Effector memory CD4-positive, alpha-beta T cell (primary cell): ENCODE measurements at regions not wholly inside any gene's neighbourhood (a gene's known extent, or its start where the extent isn't known, plus 50 kb on each side); places are given as distances from the start of the nearest gene placed in this dataset.

Experiments used
- DNase-seq, 3 donors: peaks; one replicate each; pipeline ENCODE4 v3.0.0-alpha.2; 2020
- H3K27ac ChIP-seq: 2 replicates; pipeline ENCODE4 v1.7.0; 2013; ENCODE audit warnings: mild to moderate bottlenecking, low read length, moderate library complexity; ENCODE audit not compliant: insufficient read depth, poor library complexity, severe bottlenecking
- H3K27me3 ChIP-seq: replicated peaks from 2 replicates; pipeline ENCODE4 v1.7.0; 2013; ENCODE audit warnings: mild to moderate bottlenecking, low read length; ENCODE audit not compliant: insufficient read depth, control insufficient read depth, poor library complexity, severe bottlenecking
- H3K36me3 ChIP-seq: 2 replicates; pipeline ENCODE4 v1.7.0; 2013; ENCODE audit warnings: mild to moderate bottlenecking, low read length, moderate library complexity; ENCODE audit not compliant: control insufficient read depth, insufficient read depth
- H3K4me1 ChIP-seq: 2 replicates; pipeline ENCODE4 v1.7.0; 2013; ENCODE audit warnings: low read length, mild to moderate bottlenecking; ENCODE audit not compliant: control insufficient read depth, insufficient read depth, poor library complexity, severe bottlenecking
- H3K4me3 ChIP-seq: 2 replicates; pipeline ENCODE4 v1.7.0; 2013; ENCODE audit warnings: low read length, low read depth, mild to moderate bottlenecking; ENCODE audit not compliant: insufficient read depth, poor library complexity, severe bottlenecking
- H3K9me3 ChIP-seq: 2 replicates; pipeline ENCODE4 v1.7.0; 2013; ENCODE audit warnings: mild to moderate bottlenecking, low read length, moderate library complexity; ENCODE audit not compliant: control insufficient read depth

DNA sequence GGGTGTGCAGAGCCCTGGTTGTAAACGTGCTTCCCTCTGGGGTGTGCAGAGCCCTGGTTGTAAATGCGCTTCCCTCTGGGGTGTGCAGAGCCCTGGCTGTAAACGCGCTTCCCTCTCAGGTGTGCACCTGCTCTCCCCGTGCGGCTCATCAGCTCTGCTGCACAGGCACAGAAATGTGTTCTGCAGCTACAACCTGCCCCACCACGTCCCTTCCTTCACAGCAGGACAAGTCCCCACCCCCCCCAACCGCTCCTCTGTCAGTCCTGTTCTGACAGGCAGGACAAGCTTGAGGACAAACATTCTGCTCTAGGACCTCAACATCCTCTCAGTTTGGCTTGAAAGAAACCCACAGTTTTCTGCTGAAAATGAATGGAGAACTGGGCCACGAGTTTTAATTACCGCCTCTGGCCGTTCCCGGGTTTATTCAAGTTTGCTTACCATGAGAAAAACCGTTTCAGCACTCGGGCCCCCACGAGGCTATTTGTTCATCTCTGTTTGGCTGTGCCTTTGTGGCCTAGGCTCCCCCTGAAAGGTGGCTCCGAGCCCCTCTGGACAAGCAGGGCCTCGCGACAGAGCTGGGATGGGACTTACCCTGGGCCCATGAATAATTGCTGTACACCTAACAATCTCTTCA, 81.0 kb upstream of the ASB18 start:
- Histone ChIP-seq H3K27ac (no peak overlapping the region), H3K27me3 (no peaks in the 10 kb centered on the region), H3K4me1 (no peaks in the 10 kb centered on the region), H3K4me3 (no peak overlapping the region), H3K36me3 (no peaks in the 10 kb centered on the region), H3K9me3 (no peaks in the 10 kb centered on the region)
- no peak for DNase-seq

DNA sequence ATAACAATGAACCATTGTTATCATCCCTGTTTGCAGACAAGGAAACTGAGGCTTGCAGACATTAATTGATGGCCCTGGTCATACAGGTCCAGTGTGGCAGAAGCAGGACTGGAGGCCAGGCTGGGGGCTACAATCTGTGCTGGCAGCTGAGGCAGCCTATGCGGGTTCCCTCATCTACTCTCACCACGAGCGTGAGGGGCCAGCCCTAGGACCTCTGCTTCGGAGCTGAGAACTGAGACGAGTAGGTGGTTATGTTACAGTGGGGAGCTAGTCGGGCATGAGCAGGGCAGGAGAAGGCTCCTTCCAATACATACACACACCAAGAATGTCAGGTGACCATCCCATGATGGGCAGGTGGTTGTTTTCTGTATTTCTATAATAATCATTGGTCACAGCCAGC, 82.2 kb upstream of the ASB18 start:
- H3K27me3 ChIP-seq = no peaks in the 10 kb centered on the region
- H3K4me3 ChIP-seq = no peak overlapping the region
- H3K4me1 ChIP-seq = no peaks in the 10 kb centered on the region
- no peak for DNase-seq
- no peaks in the 10 kb centered on the region for H3K9me3 ChIP-seq
- no peak overlapping the region for H3K27ac ChIP-seq
- H3K36me3 ChIP-seq = no peaks in the 10 kb centered on the region

DNA sequence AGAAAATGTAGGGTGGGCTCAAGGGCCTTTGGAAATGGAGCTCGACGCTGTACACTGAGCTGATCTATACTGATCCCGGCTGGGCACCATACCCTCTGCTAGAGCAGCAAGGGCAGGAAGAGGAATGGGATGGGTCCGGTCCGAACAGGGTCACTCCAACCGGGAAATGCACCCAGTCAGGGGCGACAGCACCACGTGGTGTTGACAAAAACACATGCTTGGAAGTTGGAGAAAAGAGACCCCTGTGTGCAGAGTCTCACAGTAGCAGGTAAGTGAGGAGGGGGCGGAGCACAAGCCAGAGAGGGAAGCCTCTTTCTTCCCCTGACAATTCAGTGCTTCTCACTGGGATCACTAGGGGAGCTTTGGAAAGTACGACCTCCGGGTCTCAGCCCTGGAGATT, 84.1 kb upstream of the ASB18 start:
- H3K4me3 ChIP-seq = no peak overlapping the region
- H3K27me3 ChIP-seq = peaks cover 4% of the 10 kb centered on the region
- no peak overlapping the region for H3K27ac ChIP-seq
- H3K9me3 ChIP-seq = no peaks in the 10 kb centered on the region
- no peaks in the 10 kb centered on the region for H3K36me3 ChIP-seq
- H3K4me1 ChIP-seq = no peaks in the 10 kb centered on the region
- DNase-seq = no peak

DNA sequence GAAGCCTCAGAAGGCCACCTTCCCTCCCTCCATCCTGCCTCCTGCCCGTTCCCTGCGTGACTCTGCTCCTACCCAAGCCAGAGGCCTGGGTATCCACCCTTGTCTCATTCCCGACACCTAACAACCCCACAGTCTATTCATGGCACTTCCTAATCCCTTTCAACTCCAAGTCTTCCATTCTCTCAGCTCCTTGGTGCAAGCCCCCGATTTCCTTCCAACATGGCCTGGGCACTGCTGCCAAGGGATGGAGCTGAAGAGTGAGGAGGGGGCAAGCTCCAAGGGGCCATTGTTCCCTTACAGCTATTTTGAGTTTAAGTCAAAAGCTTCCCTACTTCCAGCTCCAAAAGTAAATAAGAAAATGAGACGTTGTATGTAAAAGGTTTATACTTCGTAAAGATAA, 84.8 kb upstream of the ASB18 start:
- DNase-seq = no peak
- Histone ChIP-seq H3K27ac (no peak overlapping the region), H3K4me1 (no peaks in the 10 kb centered on the region), H3K36me3 (no peaks in the 10 kb centered on the region), H3K9me3 (no peaks in the 10 kb centered on the region), H3K4me3 (no peak overlapping the region), H3K27me3 (peaks cover 4% of the 10 kb centered on the region)

DNA sequence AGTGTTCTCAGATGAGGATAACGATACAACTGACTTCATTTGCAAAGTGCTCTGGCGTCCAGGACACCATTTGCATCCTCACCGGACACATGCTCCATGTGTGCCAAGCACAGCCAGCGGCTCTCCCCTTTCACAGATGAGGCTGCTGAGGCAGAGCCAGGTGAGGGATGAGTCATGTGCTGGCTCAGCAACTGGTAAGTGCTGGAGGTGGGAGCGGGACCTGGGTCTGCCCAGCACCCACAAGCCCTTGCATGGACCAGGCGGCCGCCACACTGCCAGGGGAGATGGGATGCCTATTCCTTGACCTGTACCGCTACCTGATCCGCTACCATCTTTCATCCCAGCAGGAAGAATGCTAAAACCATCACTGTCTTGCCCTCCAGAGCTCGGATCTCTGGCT, 86.2 kb upstream of the ASB18 start:
- Histone ChIP-seq H3K27me3 (peaks cover 4% of the 10 kb centered on the region), H3K36me3 (no peaks in the 10 kb centered on the region), H3K4me3 (no peak overlapping the region), H3K4me1 (no peaks in the 10 kb centered on the region), H3K9me3 (no peaks in the 10 kb centered on the region), H3K27ac (no peak overlapping the region)
- DNase-seq = no peak

DNA sequence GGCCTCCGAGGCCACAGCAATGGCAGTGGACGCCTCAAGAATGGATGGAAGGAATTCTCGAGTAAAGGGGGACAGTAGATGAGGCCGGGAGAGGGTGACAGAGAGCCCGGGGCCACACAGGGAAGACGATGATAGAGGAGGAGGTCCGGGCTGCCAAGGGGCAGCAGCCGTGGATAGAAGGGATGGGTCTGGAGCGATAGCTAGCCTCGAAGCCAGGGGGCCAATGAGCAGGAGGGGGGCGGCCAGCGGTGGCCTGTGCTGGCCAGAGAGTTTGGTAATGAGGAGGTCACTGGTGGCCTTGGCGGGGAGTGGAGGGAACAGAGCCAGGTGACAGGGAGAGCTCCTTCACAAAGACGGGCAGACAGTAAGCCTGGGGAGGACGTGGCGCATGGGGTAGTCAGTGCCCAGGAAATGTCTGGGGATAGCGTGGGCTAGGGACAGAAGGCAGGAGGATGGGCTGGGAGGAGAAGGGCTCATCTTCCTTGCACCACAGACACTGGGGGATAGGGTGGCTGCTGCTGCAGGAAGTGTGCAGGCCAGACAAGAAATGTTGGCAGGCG, 87.8 kb upstream of the ASB18 start:
- Histone ChIP-seq H3K4me1 (no peaks in the 10 kb centered on the region), H3K9me3 (no peaks in the 10 kb centered on the region), H3K4me3 (no peak overlapping the region), H3K36me3 (no peaks in the 10 kb centered on the region), H3K27me3 (peaks cover 4% of the 10 kb centered on the region), H3K27ac (no peak overlapping the region)
- no peak for DNase-seq

DNA sequence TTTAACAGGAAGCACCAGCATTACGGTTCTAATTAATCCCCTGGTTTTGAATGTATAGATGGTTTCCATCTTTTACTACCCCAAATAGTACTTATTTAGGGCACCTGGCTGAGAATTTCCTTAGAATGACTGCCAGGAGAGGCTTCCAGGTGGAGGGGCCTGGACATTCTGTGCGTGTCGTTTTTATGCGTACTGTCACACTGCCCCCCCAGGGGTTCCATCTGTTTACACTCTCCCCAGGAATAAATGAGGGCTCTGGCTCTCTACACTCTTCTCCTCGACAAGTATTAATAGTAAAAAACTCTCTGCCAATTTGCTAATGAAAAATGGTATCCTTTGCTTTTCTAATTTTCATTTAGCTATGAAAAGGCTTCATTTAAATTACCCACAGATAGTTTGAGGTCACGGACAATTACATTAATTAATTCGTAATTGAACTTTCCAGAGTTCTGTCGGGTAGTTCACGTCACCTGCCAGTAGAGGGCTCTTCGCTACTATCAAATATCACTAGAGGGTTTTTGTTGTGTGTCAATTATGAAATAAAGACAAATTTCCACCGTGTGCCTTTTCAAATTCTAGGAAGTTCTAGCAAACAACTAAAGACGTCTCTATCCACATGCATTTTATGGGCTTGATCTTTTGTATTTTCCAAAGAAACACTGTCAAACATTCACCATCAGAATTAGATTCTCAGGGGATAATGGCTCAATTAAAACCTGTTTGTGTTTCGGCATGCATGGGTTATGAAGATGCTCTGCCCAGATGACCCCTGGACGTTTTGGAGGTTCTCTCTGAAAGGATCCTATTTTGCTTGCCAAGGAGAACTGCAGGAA, 88.8 kb upstream of the ASB18 start:
- H3K4me1 ChIP-seq = no peaks in the 10 kb centered on the region
- H3K9me3 ChIP-seq = no peaks in the 10 kb centered on the region
- peaks cover 4% of the 10 kb centered on the region for H3K27me3 ChIP-seq
- no peak for DNase-seq
- H3K4me3 ChIP-seq = no peak overlapping the region
- no peak overlapping the region for H3K27ac ChIP-seq
- no peaks in the 10 kb centered on the region for H3K36me3 ChIP-seq

DNA sequence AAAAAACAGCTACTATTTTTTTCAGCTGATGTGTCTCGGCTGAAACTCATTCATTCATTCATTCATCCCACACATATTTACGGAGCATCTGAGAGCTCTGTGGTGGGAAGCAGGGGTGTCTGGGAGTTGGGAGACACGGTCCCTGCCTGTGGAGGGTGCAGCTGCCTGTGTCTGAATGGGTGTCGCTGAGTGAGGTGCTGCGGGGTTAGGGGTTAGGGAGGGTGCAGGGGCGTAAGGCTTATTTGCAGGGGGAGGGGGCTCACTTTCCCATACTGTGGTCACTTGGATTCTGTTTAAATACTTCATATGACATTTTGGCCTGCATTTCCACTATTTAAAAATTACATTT, 89.4 kb upstream of the ASB18 start:
- DNase-seq = no peak
- H3K9me3 ChIP-seq = no peaks in the 10 kb centered on the region
- no peak overlapping the region for H3K27ac ChIP-seq
- peaks cover 4% of the 10 kb centered on the region for H3K27me3 ChIP-seq
- H3K36me3 ChIP-seq = no peaks in the 10 kb centered on the region
- H3K4me1 ChIP-seq = no peaks in the 10 kb centered on the region
- no peak overlapping the region for H3K4me3 ChIP-seq

DNA sequence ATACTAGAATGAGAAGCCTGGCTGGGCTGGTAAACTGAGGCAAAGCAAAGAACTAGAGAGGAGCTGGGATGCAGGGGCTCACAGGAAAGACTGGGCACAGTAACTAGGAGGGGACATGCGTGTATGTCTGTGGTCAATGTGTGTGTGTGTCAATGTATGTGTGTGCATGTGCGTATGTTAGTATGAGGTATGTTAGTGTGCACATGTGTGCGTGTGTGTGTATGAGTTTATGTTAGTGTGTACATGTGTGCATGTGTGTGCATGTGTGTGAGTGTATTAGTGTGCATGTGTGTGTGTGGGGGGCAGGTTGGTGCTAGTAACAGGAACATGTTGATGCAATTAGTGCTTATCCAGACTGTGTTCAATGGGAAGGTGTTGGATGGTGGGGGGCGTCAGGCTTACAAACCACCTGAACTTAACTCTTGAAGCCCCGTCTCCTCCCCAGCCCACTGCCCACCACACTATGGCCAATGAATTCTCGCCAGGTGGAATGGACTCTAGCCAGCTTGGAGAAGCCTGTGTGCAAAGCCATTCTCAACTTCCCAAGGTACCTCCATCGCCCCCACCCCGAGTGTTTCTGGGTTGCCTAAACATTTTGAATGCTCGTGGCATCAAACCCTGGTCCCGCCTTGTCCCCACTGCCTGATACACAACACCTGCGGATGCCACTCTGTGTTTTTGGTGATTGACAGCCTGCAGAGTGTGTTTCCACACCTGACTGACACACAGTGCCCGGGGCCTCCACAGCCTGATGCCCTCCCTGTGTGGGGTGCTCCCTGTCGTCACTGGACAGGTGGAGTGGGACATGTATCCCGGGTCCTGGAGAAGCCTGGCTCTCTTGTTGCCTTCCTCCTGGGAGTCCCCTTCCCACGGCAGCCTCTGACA, 90.1 kb upstream of the ASB18 start:
- H3K36me3 ChIP-seq = no peaks in the 10 kb centered on the region
- no peak overlapping the region for H3K4me3 ChIP-seq
- H3K27me3 ChIP-seq = peaks cover 4% of the 10 kb centered on the region
- no peak overlapping the region for H3K27ac ChIP-seq
- peaks cover 2% of the 10 kb centered on the region for H3K4me1 ChIP-seq
- no peak for DNase-seq
- no peaks in the 10 kb centered on the region for H3K9me3 ChIP-seq
